OCI-LY7 (cell line): ENCODE measurements at regions not wholly inside any gene's neighbourhood (a gene's known extent, or its start where the extent isn't known, plus 50 kb on each side); places are given as distances from the start of the nearest gene placed in this dataset.

Experiments used
- EZH2phosphoT487 ChIP-seq: fragments of 200-600 bp; sonication (generic); IDR thresholded peaks from 2 replicates; pipeline ENCODE4 v1.6.1; 2018; ENCODE audit warnings: low read depth, borderline replicate concordance, mild to moderate bottlenecking, mixed run types, antibody characterized with exemption, low read length, moderate library complexity, mixed read lengths
- TF ChIP-seq, protein P1 (sequence below): fragments of 200-600 bp; sonication (generic); conservative IDR thresholded peaks from 2 replicates; pipeline ENCODE4 v1.5.1; 2014; ENCODE audit warnings: mild to moderate bottlenecking, antibody characterized with exemption, low read length, moderate library complexity, mixed read lengths

DNA sequence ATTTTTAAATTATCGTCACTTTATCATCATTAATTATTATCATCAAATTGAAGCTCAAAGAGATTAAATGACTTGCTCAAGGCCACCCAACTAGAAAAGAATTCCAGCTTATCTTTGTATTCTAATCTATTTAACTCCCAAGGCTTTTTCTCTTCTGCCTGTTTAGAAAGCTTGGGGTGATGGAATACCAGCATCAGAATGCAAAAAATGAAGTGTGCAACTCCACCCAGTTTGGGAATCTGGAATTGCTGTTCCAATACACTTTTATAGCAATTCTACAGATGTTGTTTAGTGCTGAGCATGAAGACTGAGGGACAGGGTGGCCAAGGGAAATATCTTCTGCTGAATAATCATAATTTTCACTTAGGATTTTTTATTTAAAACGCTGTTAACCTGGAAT lies 97.2 kb upstream of the FIBIN start:
- TF ChIP-seq, protein P1, sequence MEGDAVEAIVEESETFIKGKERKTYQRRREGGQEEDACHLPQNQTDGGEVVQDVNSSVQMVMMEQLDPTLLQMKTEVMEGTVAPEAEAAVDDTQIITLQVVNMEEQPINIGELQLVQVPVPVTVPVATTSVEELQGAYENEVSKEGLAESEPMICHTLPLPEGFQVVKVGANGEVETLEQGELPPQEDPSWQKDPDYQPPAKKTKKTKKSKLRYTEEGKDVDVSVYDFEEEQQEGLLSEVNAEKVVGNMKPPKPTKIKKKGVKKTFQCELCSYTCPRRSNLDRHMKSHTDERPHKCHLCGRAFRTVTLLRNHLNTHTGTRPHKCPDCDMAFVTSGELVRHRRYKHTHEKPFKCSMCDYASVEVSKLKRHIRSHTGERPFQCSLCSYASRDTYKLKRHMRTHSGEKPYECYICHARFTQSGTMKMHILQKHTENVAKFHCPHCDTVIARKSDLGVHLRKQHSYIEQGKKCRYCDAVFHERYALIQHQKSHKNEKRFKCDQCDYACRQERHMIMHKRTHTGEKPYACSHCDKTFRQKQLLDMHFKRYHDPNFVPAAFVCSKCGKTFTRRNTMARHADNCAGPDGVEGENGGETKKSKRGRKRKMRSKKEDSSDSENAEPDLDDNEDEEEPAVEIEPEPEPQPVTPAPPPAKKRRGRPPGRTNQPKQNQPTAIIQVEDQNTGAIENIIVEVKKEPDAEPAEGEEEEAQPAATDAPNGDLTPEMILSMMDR: no peak
- TF ChIP-seq EZH2phosphoT487: no peak
